GM18499 (cell line): ENCODE measurements at regions not wholly inside any gene's neighbourhood (a gene's known extent, or its start where the extent isn't known, plus 50 kb on each side); places are given as distances from the start of the nearest gene placed in this dataset.

Experiments
- ATAC-seq: cut with Tn5 transposase; IDR thresholded peaks from one replicate; pipeline ENCODE4 v1.9.1; 2021; ENCODE audit warnings: moderate number of reproducible peaks; ENCODE audit not compliant: insufficient read depth, unreplicated experiment

GRCh38 chr6:128827675-128828464, 55.1 kb upstream of the LAMA2 start:
- no peak for ATAC-seq

- no peak for ATAC-seq
Observed at GRCh38 chr6:128826606-128827005, 56.3 kb upstream of the LAMA2 start.

DNA sequence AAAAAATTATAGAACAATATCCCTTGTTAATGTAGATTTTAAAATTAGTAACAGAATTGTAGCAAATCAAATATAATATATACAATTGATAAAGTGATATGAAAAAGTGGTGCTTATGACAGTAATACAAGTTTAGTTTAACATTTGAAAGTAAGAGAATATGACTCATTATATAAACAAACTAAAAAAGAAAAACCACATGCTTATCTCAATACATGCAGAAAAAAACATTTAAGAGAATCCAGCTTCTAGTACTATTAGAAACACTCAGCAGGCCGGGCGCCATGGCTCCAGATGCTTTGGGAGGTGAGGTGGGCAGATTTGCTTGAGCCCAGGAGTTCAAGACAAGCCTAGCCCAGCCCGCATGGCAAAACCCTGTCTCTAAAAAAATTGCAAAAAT, 60.7 kb upstream of the LAMA2 start:
- ATAC-seq, result no peak

DNA sequence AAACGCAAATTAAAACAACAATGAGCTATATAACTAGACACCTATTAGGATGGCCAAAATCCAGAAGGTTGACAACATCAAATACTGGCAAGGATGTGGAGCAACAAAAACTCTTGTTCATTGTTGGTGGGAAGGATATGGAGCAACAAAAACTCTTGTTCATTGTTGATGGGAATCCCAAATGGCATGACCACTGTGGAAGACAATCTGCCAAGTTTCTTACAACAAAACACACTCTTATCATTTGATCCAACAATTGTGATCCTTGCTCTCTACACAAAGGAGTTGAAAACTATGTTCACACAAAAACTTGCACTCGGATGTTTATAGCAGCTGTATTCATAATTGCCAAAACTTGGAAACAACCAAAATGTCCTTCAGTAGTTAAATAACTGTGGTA, 61.8 kb upstream of the LAMA2 start:
- ATAC-seq, result no peak

- ATAC-seq, result no peak
Observed at GRCh38 chr6:128808856-128809255, 74.1 kb upstream of the LAMA2 start.

- ATAC-seq, result no peak
Observed at GRCh38 chr6:128807577-128807976, 75.4 kb upstream of the LAMA2 start.

DNA sequence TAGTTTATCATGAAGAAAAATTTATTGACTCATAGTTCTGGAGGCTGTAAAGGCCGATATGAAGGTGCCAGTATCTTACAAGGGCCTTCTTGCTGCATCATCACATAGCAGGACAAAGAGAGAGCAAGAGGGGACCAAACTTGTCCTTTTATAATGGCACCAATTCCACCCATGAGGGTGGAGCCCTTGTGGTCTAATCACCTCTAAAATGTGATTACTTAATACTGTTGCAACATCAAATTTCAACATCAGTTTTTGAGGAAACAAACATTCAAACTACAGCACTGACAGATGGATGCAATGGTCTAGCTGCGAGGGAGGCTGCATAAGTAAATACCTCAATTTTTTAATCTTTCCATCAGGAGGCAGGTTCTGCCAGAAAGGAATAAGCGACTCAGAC, 76.7 kb upstream of the LAMA2 start:
- no peak for ATAC-seq

DNA sequence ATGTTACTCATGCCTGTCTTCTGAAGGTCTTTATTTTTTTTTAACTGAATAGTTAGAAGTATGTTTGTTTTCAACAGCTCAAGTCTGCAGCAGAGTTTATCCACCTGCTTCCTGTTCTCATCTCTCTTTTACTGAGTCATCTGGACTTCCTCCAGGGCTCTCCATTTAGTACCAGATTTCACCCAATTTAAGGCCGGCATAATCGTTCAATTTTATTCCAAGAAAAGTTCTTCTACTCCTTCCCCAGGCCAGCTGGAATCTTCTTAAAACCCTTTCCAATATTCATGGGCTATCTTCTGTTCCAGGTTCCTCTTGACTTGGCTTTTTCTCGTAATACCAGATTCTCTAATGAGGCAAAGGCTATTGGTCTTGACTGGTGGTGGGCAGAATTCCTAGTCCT, 79.0 kb upstream of the LAMA2 start:
- ATAC-seq, result no peak

- ATAC-seq, result no peak
Observed at GRCh38 chr6:128801621-128802020, 81.3 kb upstream of the LAMA2 start.

- ATAC-seq, result no peak
Observed at GRCh38 chr6:128784266-128784665, 98.7 kb upstream of the LAMA2 start.

DNA sequence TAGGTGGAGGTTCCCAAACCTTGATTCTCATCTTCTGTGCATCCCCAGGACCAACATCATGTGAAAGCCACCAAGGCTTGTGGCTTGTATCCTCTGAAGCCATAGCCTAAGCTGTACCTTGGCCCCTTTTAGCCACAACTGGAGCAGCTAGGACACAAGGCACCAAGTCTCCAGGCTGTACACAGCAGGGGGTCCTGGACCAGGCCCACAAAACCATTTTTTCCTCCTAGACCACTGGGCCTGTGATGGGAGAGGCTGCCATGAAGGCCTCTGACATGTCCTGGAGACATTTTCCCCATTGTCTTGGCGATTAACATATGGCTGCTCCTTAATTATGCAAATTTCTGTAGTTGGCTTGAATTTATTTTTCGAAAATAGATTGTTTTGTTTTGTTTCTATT, 114.8 kb upstream of the LAMA2 start:
- no peak for ATAC-seq

- ATAC-seq, result no peak
Observed at GRCh38 chr6:128767705-128768104, 115.2 kb upstream of the LAMA2 start.

GRCh38 chr6:128767150-128767549, 115.8 kb upstream of the LAMA2 start:
- ATAC-seq, result no peak

GRCh38 chr6:128763599-128764300, 119.2 kb upstream of the LAMA2 start:
- no peak for ATAC-seq

DNA sequence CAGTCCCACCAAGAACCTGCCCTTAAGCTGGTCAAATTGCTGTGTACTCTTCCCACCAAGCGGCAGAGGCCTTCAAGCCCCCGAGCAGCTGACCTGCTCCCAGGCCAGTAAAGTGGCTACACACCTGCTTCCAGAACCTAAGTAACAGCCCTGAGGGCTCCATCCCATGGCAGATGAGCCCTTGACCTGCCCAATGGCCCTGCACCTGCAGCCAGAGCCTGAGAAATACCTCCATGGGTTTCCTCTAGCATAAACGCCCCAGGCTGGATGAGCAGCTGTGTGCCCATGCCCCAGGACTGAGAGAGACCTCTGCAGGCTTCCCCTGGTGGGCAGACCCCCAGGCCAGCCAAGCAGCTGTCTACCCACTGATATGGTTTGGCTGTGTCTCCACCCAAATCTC, 123.0 kb upstream of the LAMA2 start:
- no peak for ATAC-seq

- ATAC-seq, result no peak
Observed at GRCh38 chr6:128759447-128759846, 123.5 kb upstream of the LAMA2 start.

GRCh38 chr6:128757961-128758360, 125.0 kb upstream of the LAMA2 start:
- no peak for ATAC-seq

- ATAC-seq, result peak; percentile 95
Observed at GRCh38 chr6:128754658-128755256, 128.2 kb upstream of the LAMA2 start.

GRCh38 chr6:128743974-128744765, 138.8 kb upstream of the LAMA2 start:
- no peak for ATAC-seq

- no peak for ATAC-seq
Observed at GRCh38 chr6:128742900-128743299, 140.0 kb upstream of the LAMA2 start.

- ATAC-seq, result no peak
Observed at GRCh38 chr6:128740951-128741350, 142.0 kb upstream of the LAMA2 start.
